AG04449 (cell line): ENCODE measurements at regions not wholly inside any gene's neighbourhood (a gene's known extent, or its start where the extent isn't known, plus 50 kb on each side); places are given as distances from the start of the nearest gene placed in this dataset.

Experiments used
- CTCF ChIA-PET: fragments of 350-600 bp; formaldehyde crosslinking; extraction: SDS; loops from one replicate; lab custom pipeline; 2021; ENCODE audit warnings: antibody characterized with exemption; lab: Yijun Ruan, JAX
- POLR2A ChIA-PET: fragments of 400-600, 350-600 bp; formaldehyde crosslinking; extraction: SDS; loops from one replicate; lab custom pipeline; 2020; ENCODE audit warnings: antibody characterized with exemption, inconsistent platforms; lab: Yijun Ruan, JAX
- DNase-seq: peaks from one replicate; pipeline ENCODE4 v3.0.0-alpha.2; 2010; ENCODE audit warnings: low read depth, low spot score
- H3K4me3 ChIP-seq: 2 replicates; pipeline ENCODE4 v1.5.1; 2011; ENCODE audit warnings: low read depth, mild to moderate bottlenecking, control low read depth, low read length
- CTCF ChIP-seq: IDR thresholded peaks from one replicate; pipeline ENCODE4 v1.5.1; 2011; ENCODE audit warnings: mild to moderate bottlenecking, moderate library complexity, low read length, control low read depth, inconsistent platforms; ENCODE audit not compliant: insufficient read depth; ENCODE audit errors: missing control alignments

- POLR2A ChIA-PET = no interaction called here
- CTCF ChIA-PET = no interaction called here
- TF ChIP-seq CTCF = no peak
- H3K4me3 ChIP-seq = no peak overlapping the region
- no peak for DNase-seq
These were observed 130.3 kb upstream of the CCDC68 start for GRCh38 chr18:55089610-55090009.

GRCh38 chr18:55088561-55088960 lies 129.3 kb upstream of the CCDC68 start:
- ChIA-PET POLR2A (no interaction called here), CTCF (interaction anchor here (1.4 kb wide), 1 partner anchor 105 kb away, joined by 3 read pairs; no protein-coding TSS in a partner anchor)
- TF ChIP-seq CTCF = no peak
- DNase-seq = no peak
- H3K4me3 ChIP-seq = no peak overlapping the region

GRCh38 chr18:55088000-55088401 lies 128.7 kb upstream of the CCDC68 start:
- POLR2A ChIA-PET = no interaction called here
- TF ChIP-seq CTCF = no peak
- CTCF ChIA-PET = interaction anchor here (1.4 to 2.1 kb wide), 2 partner anchors 8 to 105 kb away, joined by 3 to 7 read pairs; no protein-coding TSS in a partner anchor
- no peak overlapping the region for H3K4me3 ChIP-seq
- DNase-seq = no peak

GRCh38 chr18:55086906-55087305 lies 127.6 kb upstream of the CCDC68 start:
- H3K4me3 ChIP-seq = no peak overlapping the region
- no peak for DNase-seq
- TF ChIP-seq CTCF = no peak
- ChIA-PET CTCF (interaction anchor here (0.7 to 2.1 kb wide), 2 partner anchors 9 to 10 kb away, joined by 3 to 7 read pairs; no protein-coding TSS in a partner anchor), POLR2A (no interaction called here)

- TF ChIP-seq CTCF = no peak
- ChIA-PET POLR2A (no interaction called here), CTCF (interaction anchor here (2.1 kb wide), 1 partner anchor 10 kb away, joined by 7 read pairs; no protein-coding TSS in a partner anchor)
- DNase-seq = no peak
- H3K4me3 ChIP-seq = no peak overlapping the region
These were observed 126.5 kb upstream of the CCDC68 start for GRCh38 chr18:55085557-55086285.

GRCh38 chr18:55084550-55084949 lies 125.3 kb upstream of the CCDC68 start:
- no peak for DNase-seq
- CTCF ChIA-PET = interaction anchor here (0.9 to 2.1 kb wide), 2 partner anchors 11 to 12 kb away, joined by 3 to 6 read pairs; no protein-coding TSS in a partner anchor
- TF ChIP-seq CTCF = no peak
- POLR2A ChIA-PET = no interaction called here
- H3K4me3 ChIP-seq = no peak overlapping the region
